OCI-M2 (cell line): ENCODE measurements at regions not wholly inside any gene's neighbourhood (a gene's known extent, or its start where the extent isn't known, plus 50 kb on each side); places are given as distances from the start of the nearest gene placed in this dataset.
"Not testable (repeated sequence)": the region's sequence is repeated elsewhere in the genome, so short reads cannot be mapped to it uniquely, and the experiment has no call there.

Source experiments
- DNase-seq: peaks from one replicate; lab custom pipeline; 2025; ENCODE audit not compliant: unreplicated experiment; lab: John Stamatoyannopoulos, UW

GRCh38 chrX:136975684-136976470, 57.9 kb downstream of the GPR101 start:
- DNase-seq, result no peak

DNA sequence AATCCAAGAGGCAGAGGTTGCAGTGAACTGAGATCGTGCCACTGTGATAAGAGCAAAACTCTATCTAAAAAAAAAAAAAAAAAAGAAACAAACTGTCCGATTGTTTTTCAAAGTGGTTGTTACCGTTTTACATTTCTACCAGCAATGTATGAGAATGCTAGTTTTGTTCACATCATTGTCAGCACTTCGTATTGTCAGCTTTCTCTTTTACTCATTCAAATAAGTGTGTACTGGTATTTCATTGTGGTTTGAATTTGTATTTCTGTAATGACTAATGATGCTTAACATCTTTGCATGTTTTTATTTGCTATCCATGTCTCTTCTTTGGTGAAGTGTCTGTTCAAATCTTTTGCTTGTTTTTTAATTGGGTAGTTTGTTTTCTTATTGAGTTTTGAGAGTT, 65.8 kb downstream of the GPR101 start:
- no peak for DNase-seq

- no peak for DNase-seq
These were observed 69.8 kb downstream of the GPR101 start for GRCh38 chrX:136963973-136964372.

GRCh38 chrX:136961594-136962135, 72.1 kb downstream of the GPR101 start:
- DNase-seq, result no peak

GRCh38 chrX:136954930-136955329, 74.4 kb upstream of the RBMX start:
- no peak for DNase-seq

GRCh38 chrX:136953867-136954787, 73.6 kb upstream of the RBMX start:
- DNase-seq, result peak; percentile 11

DNA sequence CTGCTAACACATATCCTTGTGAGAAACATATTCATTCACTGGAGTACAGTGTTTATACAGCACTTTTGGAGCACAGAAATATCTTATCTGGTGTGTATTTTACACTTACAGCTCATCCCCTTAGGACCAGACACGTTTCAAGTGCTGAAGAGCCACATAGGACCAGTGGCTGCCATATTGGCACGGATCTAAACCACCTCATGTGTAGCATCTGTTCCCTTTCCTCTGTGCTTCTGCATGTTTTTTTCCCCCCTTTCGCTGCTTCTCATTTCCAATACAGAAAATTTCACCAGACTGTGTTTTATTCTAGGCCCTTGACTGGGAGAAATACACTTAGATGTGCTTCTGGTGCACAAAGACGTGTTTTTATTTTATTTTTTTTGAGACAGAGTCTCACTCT, 69.7 kb upstream of the RBMX start:
- DNase-seq, result no peak

DNA sequence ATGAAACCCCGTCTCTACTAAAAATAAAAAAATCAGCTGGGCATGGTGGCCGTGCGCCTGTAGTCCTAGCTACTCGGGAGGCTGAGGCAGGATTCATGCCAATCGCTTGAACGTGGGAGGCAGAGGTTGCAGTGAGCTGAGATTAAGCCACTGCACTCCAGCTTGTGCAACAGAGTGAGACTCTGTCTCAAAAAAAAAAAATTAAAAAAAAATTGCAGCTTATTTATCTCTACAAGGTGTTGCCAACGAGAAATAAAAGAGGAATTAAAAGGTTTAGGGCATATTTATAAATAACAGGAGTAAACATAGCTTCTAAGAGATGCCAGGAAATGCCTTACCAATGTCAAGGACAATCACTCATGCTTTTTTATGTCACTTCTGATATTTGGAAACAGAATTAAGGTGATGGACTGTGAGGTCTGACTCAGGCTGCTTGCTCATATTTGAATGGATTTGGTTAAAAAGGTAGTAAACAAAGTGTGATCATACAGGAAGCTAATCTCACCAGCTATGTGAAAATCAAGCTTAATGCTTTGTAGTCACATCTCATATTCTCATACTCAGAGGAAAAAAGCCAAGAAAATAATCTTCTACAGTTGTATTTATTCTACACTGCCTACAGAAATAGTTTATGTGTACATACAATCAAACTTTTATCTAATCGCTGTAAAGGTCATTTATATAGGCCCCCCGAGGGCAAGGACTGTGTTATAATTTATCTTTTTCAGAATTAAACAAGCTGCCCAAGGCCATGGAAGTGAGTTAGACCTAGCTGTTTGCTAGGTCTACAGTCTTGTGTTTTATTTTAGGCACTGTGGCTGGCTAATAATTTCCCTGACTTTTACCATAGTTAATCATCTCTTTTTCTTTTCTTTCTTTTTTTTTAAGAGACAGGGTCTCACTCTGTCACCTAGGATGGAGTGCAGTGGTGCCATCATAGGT, 61.1 kb upstream of the RBMX start:
- DNase-seq, result no peak

- no peak for DNase-seq
These were observed 55.6 kb upstream of the RBMX start for GRCh38 chrX:136936183-136936549.

- DNase-seq, result not testable (repeated sequence)
These were observed 55.1 kb upstream of the RBMX start for GRCh38 chrX:136935533-136936182.

- DNase-seq, result not testable (repeated sequence)
These were observed 54.1 kb upstream of the RBMX start for GRCh38 chrX:136934652-136935051.

GRCh38 chrX:136933611-136934145, 53.2 kb upstream of the RBMX start:
- DNase-seq, result no peak

GRCh38 chrX:136931661-136932060, 51.1 kb upstream of the RBMX start:
- no peak for DNase-seq
